HEK293 (cell line): ENCODE measurements at regions not wholly inside any gene's neighbourhood (a gene's known extent, or its start where the extent isn't known, plus 50 kb on each side); places are given as distances from the start of the nearest gene placed in this dataset.

Experiments used
- CTCF ChIA-PET: fragments of 350-600 bp; formaldehyde crosslinking; extraction: SDS; loops from one replicate; lab custom pipeline; 2021; ENCODE audit warnings: antibody characterized with exemption; lab: Yijun Ruan, JAX
- POLR2A ChIA-PET: fragments of 300-600 bp; formaldehyde crosslinking; extraction: SDS; loops from one replicate; lab custom pipeline; 2020; ENCODE audit warnings: antibody characterized with exemption, inconsistent platforms; lab: Yijun Ruan, JAX
- H3K27ac ChIP-seq: fragments of 200-500 bp; sonication (Bioruptor generic); 2 replicates; pipeline ENCODE4 v1.5.1; 2014; ENCODE audit warnings: low read depth, low read length, control low read depth, inconsistent platforms; ENCODE audit errors: extremely low read depth
- H3K36me3 ChIP-seq, 2 experiments: fragments of 200-500 bp in 1 of 2; sonication (Bioruptor generic) in 1 of 2; 1 replicate in 1 of 2; 2 replicates in 1 of 2; pipeline ENCODE4 v1.5.1; 2014 to 2017; ENCODE audit warnings: inconsistent platforms in 2 of 2, low read length in 2 of 2; ENCODE audit not compliant: control insufficient read depth in 2 of 2, insufficient read depth in 1 of 2
- H3K4me1 ChIP-seq: fragments of 200-500 bp; sonication (Bioruptor generic); 2 replicates; pipeline ENCODE4 v1.5.1; 2014; ENCODE audit warnings: mild to moderate bottlenecking, low read length, inconsistent platforms; ENCODE audit not compliant: control insufficient read depth, insufficient read depth
- H3K4me3 ChIP-seq: 2 replicates; pipeline ENCODE4 v1.5.1; 2011; ENCODE audit warnings: low read depth, mild to moderate bottlenecking, control low read depth, low read length, moderate library complexity
- H3K9me3 ChIP-seq: fragments of 200-500 bp; sonication (Bioruptor generic); 2 replicates; pipeline ENCODE4 v1.5.1; 2014; ENCODE audit warnings: low read depth, low read length, inconsistent platforms; ENCODE audit not compliant: control insufficient read depth, insufficient read depth
- HOXC10 ChIP-seq: sonication (generic); formaldehyde crosslinking; IDR thresholded peaks from 2 replicates; pipeline ENCODE4 v1.8.1; 2023; ENCODE audit warnings: mild to moderate bottlenecking, missing genetic modification reagents
- KLF10 ChIP-seq: fragments of 450-650 bp; IDR thresholded peaks from 2 replicates; pipeline ENCODE4 v1.5.1; 2018; ENCODE audit warnings: missing biosample characterization, mild to moderate bottlenecking, missing genetic modification characterization
- MZF1 ChIP-seq: fragments of 450-650 bp; formaldehyde crosslinking; IDR thresholded peaks from 2 replicates; pipeline ENCODE4 v1.5.1; 2017; ENCODE audit warnings: missing biosample characterization, missing genetic modification characterization, borderline replicate concordance
- SCRT2 ChIP-seq: fragments of 450-650 bp; formaldehyde crosslinking; IDR thresholded peaks from 2 replicates; pipeline ENCODE4 v1.5.1; 2016; ENCODE audit warnings: missing biosample characterization, missing genetic modification characterization
- SP3 ChIP-seq: fragments of 450-650 bp; formaldehyde crosslinking; IDR thresholded peaks from 2 replicates; pipeline ENCODE4 v1.5.1; 2016; ENCODE audit warnings: missing biosample characterization, missing genetic modification characterization
- SP7 ChIP-seq: fragments of 450-650 bp; formaldehyde crosslinking; IDR thresholded peaks from 2 replicates; pipeline ENCODE4 v1.5.1; 2016; ENCODE audit warnings: missing biosample characterization, missing genetic modification characterization
- ZBTB20 ChIP-seq: fragments of 450-650 bp; formaldehyde crosslinking; IDR thresholded peaks from 2 replicates; pipeline ENCODE4 v1.5.1; 2016; ENCODE audit warnings: missing biosample characterization, missing genetic modification characterization
- ZBTB21 ChIP-seq: fragments of 450-650 bp; formaldehyde crosslinking; IDR thresholded peaks from 2 replicates; pipeline ENCODE4 v1.5.1; 2017; ENCODE audit warnings: missing biosample characterization, missing genetic modification characterization
- ZBTB48 ChIP-seq: fragments of 450-650 bp; formaldehyde crosslinking; IDR thresholded peaks from 2 replicates; pipeline ENCODE4 v1.5.1; 2016; ENCODE audit warnings: missing biosample characterization, missing genetic modification characterization
- ZIC2 ChIP-seq: fragments of 450-650 bp; formaldehyde crosslinking; IDR thresholded peaks from 2 replicates; pipeline ENCODE4 v1.5.1; 2016; ENCODE audit warnings: missing biosample characterization, missing genetic modification characterization
- ZNF10 ChIP-seq: fragments of 450-650 bp; formaldehyde crosslinking; IDR thresholded peaks from 2 replicates; pipeline ENCODE4 v1.5.1; 2017; ENCODE audit warnings: missing biosample characterization, missing genetic modification characterization
- ZNF133 ChIP-seq: fragments of 450-650 bp; formaldehyde crosslinking; IDR thresholded peaks from 2 replicates; pipeline ENCODE4 v1.5.1; 2016; ENCODE audit warnings: missing biosample characterization, missing genetic modification characterization
- ZNF184 ChIP-seq: fragments of 450-650 bp; IDR thresholded peaks from 2 replicates; pipeline ENCODE4 v1.5.1; 2018; ENCODE audit warnings: missing biosample characterization, mild to moderate bottlenecking, missing genetic modification characterization
- ZNF19 ChIP-seq: fragments of 450-650 bp; formaldehyde crosslinking; IDR thresholded peaks from 2 replicates; pipeline ENCODE4; 2016; ENCODE audit warnings: missing biosample characterization, missing genetic modification characterization, low read depth
- ZNF266 ChIP-seq: fragments of 450-650 bp; formaldehyde crosslinking; IDR thresholded peaks from 2 replicates; pipeline ENCODE4 v1.5.1; 2016; ENCODE audit warnings: missing biosample characterization, missing genetic modification characterization, low read depth
- ZNF48 ChIP-seq: fragments of 450-650 bp; formaldehyde crosslinking; IDR thresholded peaks from 2 replicates; pipeline ENCODE4 v1.5.1; 2016; ENCODE audit warnings: missing biosample characterization, missing genetic modification characterization
- ZNF600 ChIP-seq: fragments of 450-650 bp; formaldehyde crosslinking; IDR thresholded peaks from 2 replicates; pipeline ENCODE4 v1.5.1; 2016; ENCODE audit warnings: missing biosample characterization, missing genetic modification characterization
- ZNF610 ChIP-seq: fragments of 450-650 bp; formaldehyde crosslinking; IDR thresholded peaks from 2 replicates; pipeline ENCODE4 v1.5.1; 2016; ENCODE audit warnings: missing biosample characterization, missing genetic modification characterization, borderline replicate concordance
- ZNF660 ChIP-seq: fragments of 450-650 bp; IDR thresholded peaks from 2 replicates; pipeline ENCODE4 v1.5.1; 2018; ENCODE audit warnings: missing biosample characterization, mild to moderate bottlenecking, missing genetic modification characterization
- ZNF664 ChIP-seq: fragments of 450-650 bp; formaldehyde crosslinking; IDR thresholded peaks from 2 replicates; pipeline ENCODE4 v1.5.1; 2016; ENCODE audit warnings: missing biosample characterization, missing genetic modification characterization
- ZNF707 ChIP-seq: fragments of 450-650 bp; formaldehyde crosslinking; IDR thresholded peaks from 2 replicates; pipeline ENCODE4 v1.5.1; 2016; ENCODE audit warnings: missing biosample characterization, missing genetic modification characterization
- ZNF792 ChIP-seq: fragments of 450-650 bp; formaldehyde crosslinking; IDR thresholded peaks from 2 replicates; pipeline ENCODE4 v1.5.1; 2016; ENCODE audit warnings: missing biosample characterization, missing genetic modification characterization
- ZNF830 ChIP-seq: fragments of 450-650 bp; IDR thresholded peaks from 2 replicates; pipeline ENCODE4 v1.5.0; 2018; ENCODE audit warnings: missing biosample characterization, missing genetic modification characterization, low read depth, mild to moderate bottlenecking, moderate library complexity
- TF ChIP-seq, protein P1 (sequence below): fragments of 450-650 bp; formaldehyde crosslinking; IDR thresholded peaks from 2 replicates; pipeline ENCODE4 v1.5.1; 2016; ENCODE audit warnings: missing biosample characterization, missing genetic modification characterization
- TF ChIP-seq, protein P2 (sequence below): fragments of 450-650 bp; formaldehyde crosslinking; IDR thresholded peaks from 2 replicates; pipeline ENCODE4 v1.5.1; 2016; ENCODE audit warnings: missing biosample characterization, missing genetic modification characterization
- TF ChIP-seq, protein P3 (sequence below): fragments of 450-650 bp; formaldehyde crosslinking; IDR thresholded peaks from 2 replicates; pipeline ENCODE4 v1.5.1; 2017; ENCODE audit warnings: missing biosample characterization, missing genetic modification characterization

DNA sequence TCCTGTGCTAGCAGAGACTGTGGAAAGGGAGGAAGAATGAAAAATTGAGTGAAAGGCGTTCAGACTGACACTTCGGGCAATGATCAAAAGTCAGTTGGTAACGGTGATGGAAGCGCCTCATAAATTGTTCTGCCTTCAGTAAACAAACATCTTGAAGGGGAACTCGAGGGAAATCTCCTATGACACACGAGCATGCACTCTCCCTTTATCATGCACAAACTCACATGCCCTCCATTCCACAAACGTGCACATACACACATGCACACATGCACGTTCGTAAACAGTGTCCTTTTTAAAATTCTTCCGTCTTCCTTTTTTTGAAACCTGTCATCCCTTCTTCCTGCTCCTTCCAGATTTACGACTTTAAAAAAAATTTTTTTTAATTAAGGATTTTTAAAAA lies 77.8 kb upstream of the TMEM45B start (continued):
- TF ChIP-seq, protein P1, sequence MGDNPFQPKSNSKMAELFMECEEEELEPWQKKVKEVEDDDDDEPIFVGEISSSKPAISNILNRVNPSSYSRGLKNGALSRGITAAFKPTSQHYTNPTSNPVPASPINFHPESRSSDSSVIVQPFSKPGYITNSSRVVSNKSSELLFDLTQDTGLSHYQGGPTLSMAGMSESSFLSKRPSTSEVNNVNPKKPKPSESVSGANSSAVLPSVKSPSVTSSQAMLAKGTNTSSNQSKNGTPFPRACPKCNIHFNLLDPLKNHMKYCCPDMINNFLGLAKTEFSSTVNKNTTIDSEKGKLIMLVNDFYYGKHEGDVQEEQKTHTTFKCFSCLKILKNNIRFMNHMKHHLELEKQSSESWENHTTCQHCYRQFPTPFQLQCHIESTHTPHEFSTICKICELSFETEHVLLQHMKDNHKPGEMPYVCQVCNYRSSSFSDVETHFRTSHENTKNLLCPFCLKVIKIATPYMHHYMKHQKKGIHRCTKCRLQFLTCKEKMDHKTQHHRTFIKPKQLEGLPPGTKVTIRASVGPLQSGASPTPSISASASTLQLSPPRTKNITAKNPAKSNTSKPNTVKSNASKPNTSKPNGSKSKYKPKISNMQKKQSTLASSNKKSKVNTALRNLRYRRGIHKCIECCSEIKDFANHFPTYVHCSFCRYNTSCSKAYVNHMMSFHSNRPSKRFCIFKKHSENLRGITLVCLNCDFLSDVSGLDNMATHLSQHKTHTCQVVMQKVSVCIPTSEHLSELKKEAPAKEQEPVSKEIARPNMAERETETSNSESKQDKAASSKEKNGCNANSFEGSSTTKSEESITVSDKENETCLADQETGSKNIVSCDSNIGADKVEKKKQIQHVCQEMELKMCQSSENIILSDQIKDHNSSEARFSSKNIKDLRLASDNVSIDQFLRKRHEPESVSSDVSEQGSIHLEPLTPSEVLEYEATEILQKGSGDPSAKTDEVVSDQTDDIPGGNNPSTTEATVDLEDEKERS (tag by site-specific recombination): no peak
- TF ChIP-seq ZNF10 (tag by site-specific recombination) (no peak), ZNF266 (no peak), MZF1 (no peak), ZNF19 (no peak), SCRT2 (no peak), ZNF660 (tag by site-specific recombination) (no peak)
- TF ChIP-seq, protein P2, sequence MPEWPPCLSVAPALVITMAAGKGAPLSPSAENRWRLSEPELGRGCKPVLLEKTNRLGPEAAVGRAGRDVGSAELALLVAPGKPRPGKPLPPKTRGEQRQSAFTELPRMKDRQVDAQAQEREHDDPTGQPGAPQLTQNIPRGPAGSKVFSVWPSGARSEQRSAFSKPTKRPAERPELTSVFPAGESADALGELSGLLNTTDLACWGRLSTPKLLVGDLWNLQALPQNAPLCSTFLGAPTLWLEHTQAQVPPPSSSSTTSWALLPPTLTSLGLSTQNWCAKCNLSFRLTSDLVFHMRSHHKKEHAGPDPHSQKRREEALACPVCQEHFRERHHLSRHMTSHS (tag by site-specific recombination): no peak
- TF ChIP-seq, all 188 proteins: peak for 0

DNA sequence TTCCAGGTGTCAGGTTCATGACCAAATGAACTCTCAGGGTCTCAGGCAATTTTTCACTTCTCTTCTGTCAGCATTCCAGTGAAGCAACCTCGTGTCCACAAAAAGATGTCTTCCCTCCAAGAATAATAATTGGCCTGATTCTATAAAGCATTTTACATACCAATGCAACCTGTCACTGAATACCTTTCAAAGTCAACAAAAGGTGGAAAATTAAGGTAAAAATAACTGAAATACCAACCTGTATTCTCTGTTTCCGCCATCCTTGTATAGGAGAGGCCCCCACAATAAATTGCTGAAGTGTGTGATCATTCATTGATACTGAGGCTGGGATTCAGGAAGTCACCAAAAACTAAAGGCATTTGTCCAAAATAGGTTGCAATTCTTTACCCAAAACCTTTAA lies 77.4 kb upstream of the TMEM45B start:
- Histone ChIP-seq H3K27ac (no peak overlapping the region), H3K4me1 (no peaks in the 10 kb centered on the region), H3K9me3 (no peaks in the 10 kb centered on the region), H3K4me3 (no peak overlapping the region), H3K36me3 (no peaks in the 10 kb centered on the region)
- POLR2A ChIA-PET: no interaction called here
- CTCF ChIA-PET: interaction anchor here (2.8 kb wide), 1 partner anchor 12 kb away, joined by 11 read pairs; no protein-coding TSS in a partner anchor
- TF ChIP-seq ZNF600 (tag by site-specific recombination) (no peak), SP3 (tag by site-specific recombination) (no peak), ZNF48 (tag by site-specific recombination) (no peak), KLF10 (no peak), ZBTB21 (tag by site-specific recombination) (no peak), SP7 (tag by site-specific recombination) (no peak), ZNF133 (tag by site-specific recombination) (no peak), ZBTB20 (tag by site-specific recombination) (no peak)
- TF ChIP-seq, protein P3, sequence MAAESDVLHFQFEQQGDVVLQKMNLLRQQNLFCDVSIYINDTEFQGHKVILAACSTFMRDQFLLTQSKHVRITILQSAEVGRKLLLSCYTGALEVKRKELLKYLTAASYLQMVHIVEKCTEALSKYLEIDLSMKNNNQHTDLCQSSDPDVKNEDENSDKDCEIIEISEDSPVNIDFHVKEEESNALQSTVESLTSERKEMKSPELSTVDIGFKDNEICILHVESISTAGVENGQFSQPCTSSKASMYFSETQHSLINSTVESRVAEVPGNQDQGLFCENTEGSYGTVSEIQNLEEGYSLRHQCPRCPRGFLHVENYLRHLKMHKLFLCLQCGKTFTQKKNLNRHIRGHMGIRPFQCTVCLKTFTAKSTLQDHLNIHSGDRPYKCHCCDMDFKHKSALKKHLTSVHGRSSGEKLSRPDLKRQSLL (tag by site-specific recombination): no peak

DNA sequence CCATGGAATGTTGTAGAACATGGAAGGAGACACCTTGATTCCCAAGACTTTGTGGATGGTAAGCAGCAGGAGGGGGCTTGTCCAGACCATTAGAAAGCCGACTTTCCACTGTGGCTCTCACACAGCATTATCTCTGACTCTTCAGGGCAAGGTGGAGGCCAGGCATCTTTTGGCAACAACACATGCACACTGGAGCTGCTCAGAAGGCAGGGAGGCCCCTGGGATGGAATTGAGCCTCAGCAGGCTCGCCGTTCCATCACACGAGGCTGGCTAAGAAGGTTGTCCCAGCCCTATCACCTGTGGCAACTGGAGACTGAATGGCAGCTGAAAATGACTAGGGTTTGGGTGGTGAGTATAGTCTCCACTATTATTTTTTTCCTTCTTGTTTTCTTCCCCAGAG lies 76.3 kb upstream of the TMEM45B start:
- no peaks in the 10 kb centered on the region for H3K36me3 ChIP-seq
- CTCF ChIA-PET: interaction anchor here (2.8 kb wide), 1 partner anchor 11 kb away, joined by 11 read pairs; no protein-coding TSS in a partner anchor
- TF ChIP-seq ZNF184 (tag by site-specific recombination) (no peak), ZNF792 (no peak), ZNF610 (tag by site-specific recombination) (no peak), ZNF10 (tag by site-specific recombination) (no peak), ZNF664 (no peak), ZNF707 (tag by site-specific recombination) (no peak), HOXC10 (no peak), ZIC2 (no peak), ZNF830 (tag by site-specific recombination) (no peak), ZBTB48 (tag by site-specific recombination) (no peak)
- H3K27ac ChIP-seq: no peak overlapping the region
- H3K9me3 ChIP-seq: no peaks in the 10 kb centered on the region
- no peaks in the 10 kb centered on the region for H3K4me1 ChIP-seq
- no peak overlapping the region for H3K4me3 ChIP-seq
- POLR2A ChIA-PET: no interaction called here
